Pancreas (tissue), 10 donors: ENCODE measurements at regions not wholly inside any gene's neighbourhood (a gene's known extent, or its start where the extent isn't known, plus 50 kb on each side); places are given as distances from the start of the nearest gene placed in this dataset.

ENCODE experiments used
- ATAC-seq, 4 donors: fragments of 200-7000 bp; cut with Tn5 transposase; one replicate each; pipeline versions ENCODE4 v1.8.0 to v1.9.1; 2020; ENCODE audit warnings: mild to moderate bottlenecking in 4 of 4, moderate library complexity in 4 of 4
- DNase-seq, 6 donors: peaks; one replicate each; pipeline ENCODE4 v3.0.0-alpha.2; 2020
- FAIRE-seq: peaks from 2 replicates; lab custom pipeline; 2012; peaks lifted over from hg19 to GRCh38; lab: Jason Lieb, UNC
- H3K27ac ChIP-seq, 4 donors: fragments of 200-600 bp; sonication (generic); 1 replicate in 3 of 4; 2 replicates in 1 of 4; pipeline versions ENCODE4 v1.5.0 to v1.8.0; 2020
- H3K27me3 ChIP-seq, 4 donors: fragments of 200-600 bp; one replicate each; pipeline ENCODE4 v1.8.0; 2021
- H3K36me3 ChIP-seq, 3 donors: fragments of 200-600 bp; sonication (generic) in 1 of 3; one replicate each; pipeline versions ENCODE4 v1.5.0 to v1.8.0; 2020 to 2021
- H3K4me1 ChIP-seq, 3 donors: fragments of 200-600 bp; one replicate each; pipeline ENCODE4 v1.8.0; 2021
- H3K4me3 ChIP-seq, 4 donors: fragments of 200-600 bp; sonication (generic) in 2 of 4; one replicate each; pipeline versions ENCODE4 v1.5.0 to v1.8.0; 2020 to 2021
- H3K9me3 ChIP-seq, 4 donors: fragments of 200-600 bp; one replicate each; pipeline ENCODE4 v1.8.0; 2021
- CTCF ChIP-seq, 4 donors: fragments of 200-600 bp; sonication (generic) in 3 of 4; IDR thresholded peaks; one replicate each; pipeline versions ENCODE4 v1.5.0 to v1.8.0; 2021; ENCODE audit warnings: antibody characterized with exemption in 4 of 4
- WGBS, 2 donors: extraction: QIAGEN DNeasy Blood & Tissue Kit; methylation state at CpG; one replicate each; pipeline ENCODE4 v1.1.7; 2013; 5-methylcytosine and 5-hydroxymethylcytosine counted together
- intact Hi-C, 3 donors: fragments of 100-400 bp; cut with DNase I; formaldehyde crosslinking; loops; one replicate each; pipeline versions ENCODE4 v1.11.1 to v1.14.2; 2022
- donor health status: healthy with polysubstance abuse.
- donor health status: DM: no; HTN: no; CAD: no; lungs with moderate emphysema.
- donor health status: DM: no; HTN: no; CAD: no.
- donor health status: control.
- donor health status: control.
- donor health status: Bipolar disorder and iron deficiency.
- donor health status: DM: yes; HTN: yes; CAD: no.
- donor health status: DM: no; HTN: no; CAD: no.
- donor health status: DM: no; HTN: no; CAD: no.
- donor health status: DM: yes; HTN: yes; CAD: no.

- H3K4me1 ChIP-seq: no peaks in the 10 kb centered on the region
- ATAC-seq: no peak
- H3K27ac ChIP-seq: no peak overlapping the region
- TF ChIP-seq CTCF (IDR thresholded peaks at IDR 0.05): no peak
- no peaks in the 10 kb centered on the region for H3K36me3 ChIP-seq
- no peaks in the 10 kb centered on the region for H3K27me3 ChIP-seq
- intact Hi-C loops: no loop called here
- WGBS, 2 donors: 77 to 80% methylated on average over 6 of the region's 6 CpGs
- no peaks in the 10 kb centered on the region for H3K9me3 ChIP-seq
- no peak overlapping the region for H3K4me3 ChIP-seq
- no peak for DNase-seq
- no peak for FAIRE-seq
Observed at GRCh38 chr9:113674436-113674835, 201.7 kb upstream of the ZNF618 start.

- ATAC-seq (peak; percentile 28 to 69 (median 66)), DNase-seq (peak in 4 of 6 donors; percentile 24 to 53 (median 34)), FAIRE-seq (no peak)
- TF ChIP-seq CTCF (IDR thresholded peaks at IDR 0.05): no peak
- intact Hi-C loops: no loop called here
- Histone ChIP-seq H3K4me1 (no peaks in the 10 kb centered on the region), H3K27ac (no peak overlapping the region), H3K4me3 (no peak overlapping the region), H3K27me3 (no peaks in the 10 kb centered on the region), H3K36me3 (no peaks in the 10 kb centered on the region), H3K9me3 (no peaks in the 10 kb centered on the region)
- 70 to 78% methylated on average over 10 of the region's 10 CpGs for WGBS, 2 donors
Observed at GRCh38 chr9:113675475-113675941, 200.6 kb upstream of the ZNF618 start.

- H3K4me3 ChIP-seq: no peak overlapping the region
- WGBS, 2 donors: 76 to 84% methylated on average over 9 of the region's 9 CpGs
- FAIRE-seq: no peak
Observed at GRCh38 chr9:113677057-113677456, 199.1 kb upstream of the ZNF618 start.

GRCh38 chr9:113677569-113677968 is 198.5 kb upstream of the ZNF618 start:
- intact Hi-C loops: no loop called here
- H3K27ac ChIP-seq: no peak overlapping the region
- 85 to 86% methylated on average over 4 of the region's 4 CpGs for WGBS, 2 donors
- no peak for FAIRE-seq
- H3K4me3 ChIP-seq: no peak overlapping the region
- ATAC-seq: no peak
- no peaks in the 10 kb centered on the region for H3K9me3 ChIP-seq
- no peak for TF ChIP-seq CTCF (IDR thresholded peaks at IDR 0.05)
- H3K36me3 ChIP-seq: no peaks in the 10 kb centered on the region
- H3K4me1 ChIP-seq: peaks cover 0 to 3% (median 0%) of the 10 kb centered on the region in 3 donors
- DNase-seq: no peak
- no peaks in the 10 kb centered on the region for H3K27me3 ChIP-seq

More at GRCh38 chr9:113677057-113677456, 199.1 kb upstream of the ZNF618 start:
- Histone ChIP-seq H3K4me1 (no peaks in the 10 kb centered on the region), H3K27me3 (no peaks in the 10 kb centered on the region), H3K27ac (no peak overlapping the region), H3K36me3 (no peaks in the 10 kb centered on the region), H3K9me3 (no peaks in the 10 kb centered on the region)
- intact Hi-C loops: no loop called here
- TF ChIP-seq CTCF (IDR thresholded peaks at IDR 0.05): no peak
- ATAC-seq (no peak), DNase-seq (no peak)

GRCh38 chr9:113678119-113678858 is 197.8 kb upstream of the ZNF618 start:
- Histone ChIP-seq H3K27ac (no peak overlapping the region), H3K27me3 (no peaks in the 10 kb centered on the region), H3K9me3 (no peaks in the 10 kb centered on the region), H3K4me3 (no peak overlapping the region), H3K4me1 (peaks cover 0 to 5% (median 0%) of the 10 kb centered on the region in 3 donors), H3K36me3 (no peaks in the 10 kb centered on the region)
- WGBS, 2 donors: 78 to 80% methylated on average over 3 of the region's 3 CpGs
- TF ChIP-seq CTCF (IDR thresholded peaks at IDR 0.05): no peak
- FAIRE-seq (no peak), DNase-seq (no peak), ATAC-seq (no peak)
- intact Hi-C loops: no loop called here
